GM12878 (cell line): ENCODE measurements at regions not wholly inside any gene's neighbourhood (a gene's known extent, or its start where the extent isn't known, plus 50 kb on each side); places are given as distances from the start of the nearest gene placed in this dataset.

Source experiments
- ATAC-seq: fragments of 200-7000 bp; cut with Tn5 transposase; 3 replicates; pipeline ENCODE4 v1.9.1; 2020; ENCODE audit warnings: mild to moderate bottlenecking, moderate library complexity
- BruUV-seq: library from RNA; stranded (reverse); fragments of 400-500 nt; replicated peaks from 2 replicates; lab custom pipeline; 2021; lab: Mats Ljungman, UMichigan
- CTCF ChIA-PET: fragments of 300-600 bp; sonication (Branson Sonifier 250); formaldehyde crosslinking; extraction: SDS; loops from one replicate; lab custom pipeline; 2021; ENCODE audit warnings: inconsistent platforms; lab: Yijun Ruan, JAX
- POLR2A ChIA-PET: fragments of 350-600 bp; formaldehyde crosslinking; extraction: SDS; loops from one replicate; lab custom pipeline; 2021; ENCODE audit warnings: inconsistent platforms; lab: Charles Lee
- RAD21 ChIA-PET: fragments of 300-600 bp; sonication (Branson Sonifier 250); formaldehyde crosslinking; loops from one replicate; lab custom pipeline; 2023; ENCODE audit warnings: antibody characterized with exemption; ENCODE audit not compliant: unreplicated experiment; lab: Charles Lee
- SMC1A ChIA-PET: fragments of 300-600 bp; sonication (Branson Sonifier 250); formaldehyde crosslinking; loops from one replicate; lab custom pipeline; 2023; ENCODE audit not compliant: unreplicated experiment, uncharacterized antibody; lab: Charles Lee
- DNase-seq: peaks from one replicate; pipeline ENCODE4 v3.0.0-alpha.2; 2011; ENCODE audit warnings: low read depth, low spot score
- FAIRE-seq: peaks from 3 replicates; lab custom pipeline; 2011; peaks lifted over from hg19 to GRCh38; lab: Jason Lieb, UNC
- H2AFZ ChIP-seq: 2 replicates; pipeline ENCODE4 v1.6.0; 2011; ENCODE audit warnings: low read depth, low read length, control low read depth; ENCODE audit not compliant: control insufficient read depth
- H3K27ac ChIP-seq: 2 replicates; pipeline ENCODE4 v1.5.1; 2011; ENCODE audit warnings: control low read depth; ENCODE audit not compliant: control insufficient read depth, insufficient read depth
- H3K27me3 ChIP-seq, 2 experiments: replicated peaks in 1 of 2; 2 replicates each; pipeline versions ENCODE4 v1.6.0 to v1.6.1; 2011; ENCODE audit warnings: low read length in 1 of 2; ENCODE audit not compliant: control insufficient read depth in 2 of 2, insufficient read depth in 2 of 2
- H3K36me3 ChIP-seq, 2 experiments: 2 replicates each; pipeline ENCODE4 v1.5.1; 2011; ENCODE audit warnings: low read length in 1 of 2; ENCODE audit not compliant: control insufficient read depth in 2 of 2, insufficient read depth in 2 of 2
- H3K4me1 ChIP-seq: 2 replicates; pipeline ENCODE4 v1.6.1; 2011; ENCODE audit warnings: mild to moderate bottlenecking, low read length, moderate library complexity, mixed read lengths; ENCODE audit not compliant: control insufficient read depth, insufficient read depth
- H3K4me2 ChIP-seq: 2 replicates; pipeline ENCODE4 v1.6.0; 2011; ENCODE audit warnings: control low read depth; ENCODE audit not compliant: control insufficient read depth, insufficient read depth
- H3K4me3 ChIP-seq: fragments of 200-600 bp; sonication (generic); 2 replicates; pipeline ENCODE4 v1.5.1; 2016
- H3K79me2 ChIP-seq: 2 replicates; pipeline ENCODE4 v1.6.0; 2011; ENCODE audit warnings: low read length; ENCODE audit not compliant: control insufficient read depth, insufficient read depth
- H3K9ac ChIP-seq: 2 replicates; pipeline ENCODE4 v1.8.0; 2011; ENCODE audit warnings: low read length, control low read depth, mixed read lengths; ENCODE audit not compliant: control insufficient read depth, insufficient read depth
- H3K9me3 ChIP-seq: replicated peaks from 3 replicates; pipeline ENCODE4 v1.5.1; 2011; ENCODE audit warnings: mild to moderate bottlenecking, low read length; ENCODE audit not compliant: control insufficient read depth, insufficient read depth
- H4K20me1 ChIP-seq: 2 replicates; pipeline ENCODE4 v1.6.0; 2011; ENCODE audit not compliant: control insufficient read depth, insufficient read depth
- IKZF2 ChIP-seq, 2 experiments: fragments of 450-650 bp; IDR thresholded peaks; 2 replicates each; pipeline ENCODE4 v1.6.1; 2017; ENCODE audit warnings: mild to moderate bottlenecking in 2 of 2, moderate library complexity in 2 of 2
- JUNB ChIP-seq: IDR thresholded peaks from 2 replicates; pipeline ENCODE4 v1.6.1; 2016; ENCODE audit warnings: antibody characterized with exemption, mild to moderate bottlenecking
- NBN ChIP-seq: fragments of 450-650 bp; IDR thresholded peaks from 2 replicates; pipeline ENCODE4 v1.6.1; 2016
- POLR2AphosphoS2 ChIP-seq: IDR thresholded peaks from 2 replicates; pipeline ENCODE4 v1.6.1; 2011; ENCODE audit warnings: low read depth, mild to moderate bottlenecking, low read length, improper control_type of control experiment, moderate library complexity
- RAD21 ChIP-seq: IDR thresholded peaks from 2 replicates; pipeline ENCODE4 v1.6.1; 2011; ENCODE audit warnings: mild to moderate bottlenecking, low read depth, low read length, moderate library complexity; ENCODE audit not compliant: insufficient read depth
- RELA ChIP-seq: fragments of 450-650 bp; IDR thresholded peaks from 2 replicates; pipeline ENCODE4 v1.8.0; 2014; ENCODE audit warnings: borderline replicate concordance; ENCODE audit not compliant: partially characterized antibody
- SMAD1 ChIP-seq: fragments of 450-650 bp; IDR thresholded peaks from 2 replicates; pipeline ENCODE4 v1.6.1; 2018; ENCODE audit warnings: mild to moderate bottlenecking, low read depth; ENCODE audit not compliant: partially characterized antibody
- SMARCA5 ChIP-seq: fragments of 450-650 bp; IDR thresholded peaks from 2 replicates; pipeline ENCODE4 v1.6.1; 2017; ENCODE audit warnings: mild to moderate bottlenecking
- SPI1 ChIP-seq: IDR thresholded peaks from 2 replicates; pipeline ENCODE4 v1.6.1; 2011; ENCODE audit warnings: low read depth, mild to moderate bottlenecking, low read length, moderate library complexity, borderline replicate concordance; ENCODE audit not compliant: insufficient read depth
- TAF1 ChIP-seq: IDR thresholded peaks from 2 replicates; pipeline ENCODE4 v1.6.1; 2011; ENCODE audit warnings: mild to moderate bottlenecking, low read depth, low read length, borderline replicate concordance
- ZNF24 ChIP-seq: fragments of 450-650 bp; IDR thresholded peaks from 2 replicates; pipeline ENCODE4 v1.6.1; 2017; ENCODE audit warnings: antibody characterized with exemption, mild to moderate bottlenecking
- WGBS: methylation state at CpG from one replicate; pipeline ENCODE4 v1.1.6; 2016; ENCODE audit warnings: low lambda C conversion rate; ENCODE audit not compliant: insufficient replicate concordance, insufficient coverage; ENCODE audit errors: missing lambda C conversion rate; 5-methylcytosine and 5-hydroxymethylcytosine counted together
- in situ Hi-C: fragments of 300-500 bp; cut with MboI; formaldehyde crosslinking; loops from 9 replicates; pipeline ENCODE4 v1.14.3; 2018; ENCODE audit warnings: mixed read lengths
- intact Hi-C: fragments of 100-400 bp; cut with micrococcal nuclease; formaldehyde crosslinking; loops from one replicate; pipeline ENCODE4 v1.14.2; 2022; ENCODE audit not compliant: unreplicated experiment
- TF ChIP-seq, protein P1 (sequence below): IDR thresholded peaks from 2 replicates; pipeline ENCODE4 v1.6.1; 2011; ENCODE audit warnings: mild to moderate bottlenecking, low read depth, low read length, moderate library complexity; ENCODE audit not compliant: insufficient replicate concordance
- TF ChIP-seq, protein P2 (sequence below), 3 experiments: IDR thresholded peaks in 2 of 3; conservative IDR thresholded peaks in 1 of 3; 2 replicates each; pipeline ENCODE4 v1.5.1; 2011; ENCODE audit warnings: low read depth in 3 of 3, low read length in 3 of 3, mild to moderate bottlenecking in 3 of 3, control low read depth in 2 of 3, moderate library complexity in 2 of 3, inconsistent platforms in 1 of 3, mixed read lengths in 1 of 3; ENCODE audit not compliant: control insufficient read depth in 2 of 3, insufficient read depth in 1 of 3; ENCODE audit errors: extremely low read depth in 1 of 3
- TF ChIP-seq, protein P3 (sequence below): IDR thresholded peaks from 2 replicates; pipeline ENCODE4 v1.6.1; 2011; ENCODE audit warnings: low read depth, mild to moderate bottlenecking, low read length, moderate library complexity, borderline replicate concordance; ENCODE audit errors: extremely low read depth
- TF ChIP-seq, protein P4 (sequence below): IDR thresholded peaks from 2 replicates; pipeline ENCODE4 v1.6.1; 2012; ENCODE audit warnings: mild to moderate bottlenecking, low read depth, low read length

DNA sequence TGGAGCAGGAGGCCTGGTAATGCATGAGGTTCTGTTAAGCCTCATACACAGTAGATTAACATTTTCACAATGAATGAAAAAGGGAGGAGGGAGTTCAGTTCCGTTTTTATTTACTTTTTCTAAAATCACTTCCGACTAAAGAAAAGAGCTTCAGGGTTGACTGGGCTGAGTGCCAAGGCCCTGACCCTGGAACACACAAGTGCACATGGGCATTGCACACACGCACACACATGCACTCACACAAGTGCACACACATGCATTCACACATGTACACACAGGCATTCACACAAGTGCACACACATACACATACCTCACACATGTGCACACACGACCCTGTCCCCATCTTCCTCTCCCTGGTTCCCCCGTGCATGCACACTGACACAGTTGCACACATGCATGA lies 303.3 kb downstream of the BRD1 start (continued):
- TF ChIP-seq SPI1: no peak
- no peak for TF ChIP-seq POLR2AphosphoS2
- TF ChIP-seq, protein P1, sequence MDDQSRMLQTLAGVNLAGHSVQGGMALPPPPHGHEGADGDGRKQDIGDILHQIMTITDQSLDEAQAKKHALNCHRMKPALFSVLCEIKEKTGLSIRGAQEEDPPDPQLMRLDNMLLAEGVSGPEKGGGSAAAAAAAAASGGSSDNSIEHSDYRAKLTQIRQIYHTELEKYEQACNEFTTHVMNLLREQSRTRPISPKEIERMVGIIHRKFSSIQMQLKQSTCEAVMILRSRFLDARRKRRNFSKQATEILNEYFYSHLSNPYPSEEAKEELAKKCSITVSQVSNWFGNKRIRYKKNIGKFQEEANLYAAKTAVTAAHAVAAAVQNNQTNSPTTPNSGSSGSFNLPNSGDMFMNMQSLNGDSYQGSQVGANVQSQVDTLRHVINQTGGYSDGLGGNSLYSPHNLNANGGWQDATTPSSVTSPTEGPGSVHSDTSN: no peak

DNA sequence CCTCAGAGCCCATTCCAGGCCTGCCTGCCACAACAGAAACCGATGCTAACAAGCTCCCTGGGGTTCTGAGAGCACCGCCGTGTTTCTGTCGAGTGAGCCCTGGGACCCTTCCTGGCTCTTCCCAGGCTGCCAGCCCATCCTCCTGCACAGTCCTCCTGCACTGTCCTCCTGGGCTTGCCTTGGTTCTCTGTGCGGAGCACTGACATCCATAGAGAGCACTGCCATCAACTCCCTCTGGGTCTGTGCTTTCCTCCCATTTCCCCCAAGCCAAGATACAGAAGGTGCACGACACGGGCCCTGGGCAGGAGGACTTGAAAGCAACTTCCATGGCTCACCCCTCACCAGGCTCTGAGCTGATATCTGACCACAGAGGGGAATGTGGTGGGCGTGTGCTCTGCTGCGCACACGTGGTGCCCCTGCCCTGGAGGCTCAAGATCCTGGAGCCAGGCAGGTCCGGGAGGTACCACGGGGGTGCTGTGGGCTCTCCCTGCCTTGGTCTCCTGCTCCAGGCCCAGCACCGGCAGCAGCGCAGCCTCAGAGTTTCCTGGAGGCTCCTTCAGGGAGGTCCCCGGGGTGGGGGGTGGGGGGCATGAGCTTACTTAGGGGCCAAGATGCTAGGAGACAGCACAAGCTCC lies 304.2 kb downstream of the BRD1 start:
- no peak for ATAC-seq
- H2AFZ ChIP-seq: no peak overlapping the region
- FAIRE-seq: no peak
- H3K27me3 ChIP-seq: no peaks in the 10 kb centered on the region
- intact Hi-C loops (no loop called here), in situ Hi-C loops (no loop called here)
- no peak overlapping the region for H3K9ac ChIP-seq
- H3K4me2 ChIP-seq: no peak overlapping the region
- ChIA-PET RAD21 (no interaction called here), CTCF (no interaction called here), SMC1A (no interaction called here), POLR2A (no interaction called here)
- BruUV-seq: no TSS peak
- no peak overlapping the region for H3K27ac ChIP-seq
- H3K9me3 ChIP-seq: no peaks in the 10 kb centered on the region; the same call in 2 of the 3 replicates
- WGBS: 69% methylated on average over 15 of the region's 15 CpGs
- H4K20me1 ChIP-seq: no peaks in the 10 kb centered on the region; the same call in 1 of the 2 replicates
- DNase-seq: no peak
- no peaks in the 10 kb centered on the region for H3K79me2 ChIP-seq
- no peak overlapping the region for H3K4me3 ChIP-seq
- H3K36me3 ChIP-seq: no peaks in the 10 kb centered on the region
- H3K4me1 ChIP-seq: no peaks in the 10 kb centered on the region
- TF ChIP-seq TAF1 (no peak), ZNF24 (no peak), RELA (no peak), SMAD1 (no peak), NBN (no peak), JUNB (no peak), SMARCA5 (no peak), IKZF2 (IDR thresholded peaks at IDR 0.05) (no peak), RAD21 (no peak)
- TF ChIP-seq, protein P2, sequence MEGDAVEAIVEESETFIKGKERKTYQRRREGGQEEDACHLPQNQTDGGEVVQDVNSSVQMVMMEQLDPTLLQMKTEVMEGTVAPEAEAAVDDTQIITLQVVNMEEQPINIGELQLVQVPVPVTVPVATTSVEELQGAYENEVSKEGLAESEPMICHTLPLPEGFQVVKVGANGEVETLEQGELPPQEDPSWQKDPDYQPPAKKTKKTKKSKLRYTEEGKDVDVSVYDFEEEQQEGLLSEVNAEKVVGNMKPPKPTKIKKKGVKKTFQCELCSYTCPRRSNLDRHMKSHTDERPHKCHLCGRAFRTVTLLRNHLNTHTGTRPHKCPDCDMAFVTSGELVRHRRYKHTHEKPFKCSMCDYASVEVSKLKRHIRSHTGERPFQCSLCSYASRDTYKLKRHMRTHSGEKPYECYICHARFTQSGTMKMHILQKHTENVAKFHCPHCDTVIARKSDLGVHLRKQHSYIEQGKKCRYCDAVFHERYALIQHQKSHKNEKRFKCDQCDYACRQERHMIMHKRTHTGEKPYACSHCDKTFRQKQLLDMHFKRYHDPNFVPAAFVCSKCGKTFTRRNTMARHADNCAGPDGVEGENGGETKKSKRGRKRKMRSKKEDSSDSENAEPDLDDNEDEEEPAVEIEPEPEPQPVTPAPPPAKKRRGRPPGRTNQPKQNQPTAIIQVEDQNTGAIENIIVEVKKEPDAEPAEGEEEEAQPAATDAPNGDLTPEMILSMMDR (IDR thresholded peaks at IDR 0.05 in 2 of 3, conservative IDR thresholded peaks at IDR 0.05 in 1 of 3; ENCODE audit: control insufficient read depth in 2 of 3, extremely low read depth in 1 of 3, insufficient read depth in 1 of 3, low read depth in 3 of 3, low read length in 3 of 3): no peak
- TF ChIP-seq, protein P3, sequence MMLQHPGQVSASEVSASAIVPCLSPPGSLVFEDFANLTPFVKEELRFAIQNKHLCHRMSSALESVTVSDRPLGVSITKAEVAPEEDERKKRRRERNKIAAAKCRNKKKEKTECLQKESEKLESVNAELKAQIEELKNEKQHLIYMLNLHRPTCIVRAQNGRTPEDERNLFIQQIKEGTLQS: no peak
- TF ChIP-seq, protein P4, sequence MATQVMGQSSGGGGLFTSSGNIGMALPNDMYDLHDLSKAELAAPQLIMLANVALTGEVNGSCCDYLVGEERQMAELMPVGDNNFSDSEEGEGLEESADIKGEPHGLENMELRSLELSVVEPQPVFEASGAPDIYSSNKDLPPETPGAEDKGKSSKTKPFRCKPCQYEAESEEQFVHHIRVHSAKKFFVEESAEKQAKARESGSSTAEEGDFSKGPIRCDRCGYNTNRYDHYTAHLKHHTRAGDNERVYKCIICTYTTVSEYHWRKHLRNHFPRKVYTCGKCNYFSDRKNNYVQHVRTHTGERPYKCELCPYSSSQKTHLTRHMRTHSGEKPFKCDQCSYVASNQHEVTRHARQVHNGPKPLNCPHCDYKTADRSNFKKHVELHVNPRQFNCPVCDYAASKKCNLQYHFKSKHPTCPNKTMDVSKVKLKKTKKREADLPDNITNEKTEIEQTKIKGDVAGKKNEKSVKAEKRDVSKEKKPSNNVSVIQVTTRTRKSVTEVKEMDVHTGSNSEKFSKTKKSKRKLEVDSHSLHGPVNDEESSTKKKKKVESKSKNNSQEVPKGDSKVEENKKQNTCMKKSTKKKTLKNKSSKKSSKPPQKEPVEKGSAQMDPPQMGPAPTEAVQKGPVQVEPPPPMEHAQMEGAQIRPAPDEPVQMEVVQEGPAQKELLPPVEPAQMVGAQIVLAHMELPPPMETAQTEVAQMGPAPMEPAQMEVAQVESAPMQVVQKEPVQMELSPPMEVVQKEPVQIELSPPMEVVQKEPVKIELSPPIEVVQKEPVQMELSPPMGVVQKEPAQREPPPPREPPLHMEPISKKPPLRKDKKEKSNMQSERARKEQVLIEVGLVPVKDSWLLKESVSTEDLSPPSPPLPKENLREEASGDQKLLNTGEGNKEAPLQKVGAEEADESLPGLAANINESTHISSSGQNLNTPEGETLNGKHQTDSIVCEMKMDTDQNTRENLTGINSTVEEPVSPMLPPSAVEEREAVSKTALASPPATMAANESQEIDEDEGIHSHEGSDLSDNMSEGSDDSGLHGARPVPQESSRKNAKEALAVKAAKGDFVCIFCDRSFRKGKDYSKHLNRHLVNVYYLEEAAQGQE: no peak
